ENCODE measurements at regions not wholly inside any gene's neighbourhood (a gene's known extent, or its start where the extent isn't known, plus 50 kb on each side); places are given as distances from the start of the nearest gene placed in this dataset.

DNA sequence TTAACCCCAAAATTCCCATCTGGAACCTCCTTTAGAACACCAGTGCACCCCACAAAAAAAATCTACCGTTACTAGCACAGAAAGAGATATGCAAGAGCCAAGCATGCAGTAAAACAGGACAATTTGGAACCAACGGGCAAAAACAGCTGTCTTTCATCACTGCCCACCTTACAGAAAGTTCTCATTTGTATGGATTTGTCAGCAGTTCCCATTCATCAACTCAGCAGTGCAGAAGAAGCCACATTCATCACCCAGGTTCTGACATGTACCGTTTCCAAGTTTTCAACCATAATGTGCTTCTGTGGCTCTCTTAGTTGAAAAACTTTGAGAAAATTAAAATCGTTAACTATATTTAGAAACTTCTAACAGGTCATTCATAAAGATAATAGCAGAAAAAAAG lies 387.0 kb downstream of the RPS29 start:
- TF ChIP-seq, protein P1, sequence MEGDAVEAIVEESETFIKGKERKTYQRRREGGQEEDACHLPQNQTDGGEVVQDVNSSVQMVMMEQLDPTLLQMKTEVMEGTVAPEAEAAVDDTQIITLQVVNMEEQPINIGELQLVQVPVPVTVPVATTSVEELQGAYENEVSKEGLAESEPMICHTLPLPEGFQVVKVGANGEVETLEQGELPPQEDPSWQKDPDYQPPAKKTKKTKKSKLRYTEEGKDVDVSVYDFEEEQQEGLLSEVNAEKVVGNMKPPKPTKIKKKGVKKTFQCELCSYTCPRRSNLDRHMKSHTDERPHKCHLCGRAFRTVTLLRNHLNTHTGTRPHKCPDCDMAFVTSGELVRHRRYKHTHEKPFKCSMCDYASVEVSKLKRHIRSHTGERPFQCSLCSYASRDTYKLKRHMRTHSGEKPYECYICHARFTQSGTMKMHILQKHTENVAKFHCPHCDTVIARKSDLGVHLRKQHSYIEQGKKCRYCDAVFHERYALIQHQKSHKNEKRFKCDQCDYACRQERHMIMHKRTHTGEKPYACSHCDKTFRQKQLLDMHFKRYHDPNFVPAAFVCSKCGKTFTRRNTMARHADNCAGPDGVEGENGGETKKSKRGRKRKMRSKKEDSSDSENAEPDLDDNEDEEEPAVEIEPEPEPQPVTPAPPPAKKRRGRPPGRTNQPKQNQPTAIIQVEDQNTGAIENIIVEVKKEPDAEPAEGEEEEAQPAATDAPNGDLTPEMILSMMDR (IDR thresholded peaks at IDR 0.05) = no peak
- TF ChIP-seq ZFX (IDR thresholded peaks at IDR 0.05; ENCODE audit: borderline replicate concordance) = no peak

Measured in 22Rv1 (cell line).